Endometrial microvascular endothelial cells (primary cell): ENCODE measurements at regions not wholly inside any gene's neighbourhood (a gene's known extent, or its start where the extent isn't known, plus 50 kb on each side); places are given as distances from the start of the nearest gene placed in this dataset.
"Not testable (repeated sequence)": the region's sequence is repeated elsewhere in the genome, so short reads cannot be mapped to it uniquely, and the experiment has no call there.

Source experiments
- in situ Hi-C: cut with HindIII; loops from 2 replicates; pipeline ENCODE4 v1.10.0; 2017; ENCODE audit warnings: low sequenced_read_pairs, low pct_unique_long_range_greater_than_20kb; ENCODE audit errors: inconsistent ontology term

DNA sequence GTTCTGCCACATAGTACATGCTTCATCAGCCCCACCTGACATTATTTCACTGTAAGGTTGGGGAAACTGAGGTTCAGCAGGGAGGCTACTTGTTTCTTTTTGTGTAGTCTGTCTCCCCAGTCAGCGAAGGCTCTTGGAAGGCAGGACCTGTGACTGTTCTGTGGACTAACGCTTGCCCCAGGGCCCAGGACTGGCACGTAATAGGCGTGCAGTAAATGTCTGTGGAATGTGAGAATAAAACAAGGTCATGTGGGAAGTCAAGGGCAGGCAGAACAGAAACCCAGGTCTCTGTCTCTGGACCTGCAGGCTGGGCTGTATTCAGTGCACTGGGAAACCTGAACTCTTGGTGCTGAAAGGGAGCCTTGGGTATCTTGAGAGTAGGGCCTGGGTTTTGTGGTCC is 168.7 kb downstream of the RPS24 start:
- in situ Hi-C loops: no loop called here

DNA sequence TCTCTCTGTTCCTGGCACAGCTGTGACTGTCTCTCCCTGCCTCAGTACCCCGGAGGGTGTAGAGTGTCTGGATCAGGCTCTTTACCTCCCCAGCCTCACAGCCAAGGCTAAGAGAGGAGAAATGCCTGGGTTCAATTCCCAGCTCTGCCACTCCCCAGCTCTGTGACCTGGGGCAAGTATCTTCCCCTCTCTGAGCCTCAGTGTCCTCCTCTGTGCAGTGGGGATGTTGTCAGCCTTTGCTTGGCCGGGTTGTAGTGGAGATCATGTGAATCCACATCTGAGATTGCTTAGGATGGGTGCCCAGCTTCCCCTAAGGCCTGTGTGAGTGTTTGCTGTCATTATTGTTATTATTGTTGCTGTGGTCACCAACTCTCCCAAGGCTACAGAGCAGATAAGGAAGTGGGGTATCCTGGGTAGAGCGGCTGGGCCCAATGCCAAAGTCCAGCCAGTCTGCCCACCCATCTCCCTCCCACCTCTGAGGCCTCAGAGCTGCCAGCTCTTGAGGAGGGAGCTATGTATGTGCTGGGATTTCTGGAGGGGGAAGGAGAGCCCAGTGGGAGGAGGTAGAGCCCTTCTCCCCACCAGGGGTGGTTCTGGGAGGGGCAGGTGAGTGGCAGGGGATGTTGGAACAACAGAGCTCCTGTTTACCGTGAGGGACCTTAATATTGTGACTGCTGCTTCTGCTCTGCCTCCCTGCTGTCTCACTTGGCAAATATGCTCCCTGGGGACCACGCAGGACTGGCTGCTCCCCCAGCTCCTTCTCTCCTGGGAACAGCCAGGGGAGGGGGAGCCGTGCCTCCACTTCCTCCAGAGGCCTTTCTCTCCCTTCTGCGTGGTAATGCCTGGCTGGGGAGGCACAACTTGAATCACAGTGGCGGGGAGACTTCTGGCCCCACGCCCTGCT is 170.5 kb downstream of the RPS24 start:
- in situ Hi-C loops: no loop called here

DNA sequence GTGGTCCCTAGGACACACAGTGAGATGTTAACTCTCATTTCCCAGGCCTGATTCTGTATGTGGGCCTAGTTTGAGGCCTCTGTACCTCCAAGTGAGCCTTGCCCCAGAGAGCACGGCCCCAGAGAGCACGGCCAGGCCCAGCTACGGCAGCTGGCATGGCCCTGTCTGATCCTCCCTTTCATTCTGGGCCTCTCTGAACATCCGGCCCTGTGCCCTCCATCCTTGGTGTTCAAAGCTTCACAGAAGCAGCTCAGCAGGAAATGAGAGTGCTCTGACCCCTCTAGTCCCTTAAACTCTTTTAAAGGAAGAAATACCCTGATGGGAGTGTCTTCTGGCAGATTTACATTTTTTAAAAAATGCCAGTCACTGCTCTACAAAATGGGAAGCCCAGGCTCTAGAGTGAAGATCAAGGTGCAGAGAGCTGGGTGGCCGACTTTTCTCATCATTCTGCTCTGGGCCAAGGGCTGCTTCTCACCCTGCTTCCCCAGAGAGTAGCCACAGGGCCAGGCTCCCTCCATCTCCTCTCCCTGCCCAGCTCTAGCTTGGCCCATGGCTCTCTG is 171.9 kb downstream of the RPS24 start:
- in situ Hi-C loops: no loop called here

DNA sequence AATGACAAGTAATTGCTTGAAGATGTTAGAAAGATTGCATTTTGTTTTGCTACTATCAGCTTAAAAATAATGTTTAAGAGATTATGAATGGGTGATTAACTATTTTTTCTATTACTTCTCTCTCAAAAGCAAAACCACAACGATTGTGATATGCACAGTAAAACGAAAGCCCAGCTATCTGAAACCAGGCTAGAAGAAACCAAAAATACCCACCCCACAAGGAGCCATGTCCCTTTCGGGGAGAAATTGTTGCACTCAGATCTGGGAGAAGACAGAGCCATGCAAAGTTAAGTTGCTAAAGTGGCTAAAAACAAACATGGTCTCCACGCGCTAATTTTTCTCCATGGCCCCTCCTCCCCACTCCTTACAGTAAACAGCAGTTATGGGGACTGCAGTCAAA is 173.6 kb downstream of the RPS24 start:
- in situ Hi-C loops: no loop called here

DNA sequence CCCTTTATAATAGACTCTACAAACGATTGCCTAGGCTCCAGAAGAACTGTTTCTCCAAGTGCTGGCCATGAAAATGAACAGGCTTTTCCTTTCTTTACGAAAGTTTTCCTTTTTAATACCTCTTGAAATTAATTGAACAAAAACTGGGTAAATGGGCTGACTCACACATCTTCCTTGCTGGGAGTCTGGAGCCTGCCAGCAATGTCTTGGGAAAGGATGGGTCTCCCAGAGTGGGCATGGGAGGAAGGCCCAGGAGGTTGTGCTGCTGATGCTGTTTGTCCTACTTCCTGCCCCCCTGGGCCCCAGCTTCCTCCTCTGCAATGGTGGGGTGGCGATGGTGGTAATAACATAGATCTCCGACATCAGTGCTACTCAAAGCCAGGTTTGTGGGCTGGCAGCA is 174.1 kb downstream of the RPS24 start:
- in situ Hi-C loops: no loop called here

DNA sequence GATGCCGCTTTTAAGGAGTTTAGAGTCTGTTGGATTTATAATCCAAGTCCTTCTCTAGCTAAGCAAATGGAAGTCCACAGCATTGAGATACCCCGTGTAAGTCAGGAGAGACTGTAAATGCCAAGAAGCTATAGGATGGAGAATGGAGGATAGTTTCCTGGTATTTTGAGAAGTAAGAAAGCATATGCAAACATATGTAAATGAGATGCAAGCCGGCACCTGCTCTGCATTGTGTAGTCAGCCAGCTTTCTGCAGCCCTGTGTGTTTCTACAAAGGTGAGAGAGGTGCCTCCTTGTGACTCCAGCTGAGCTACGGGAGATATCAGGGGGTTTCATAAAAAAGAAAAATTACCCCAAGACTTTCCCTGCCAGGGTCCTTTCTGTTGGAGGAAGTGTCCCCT is 176.3 kb downstream of the RPS24 start:
- in situ Hi-C loops: no loop called here

DNA sequence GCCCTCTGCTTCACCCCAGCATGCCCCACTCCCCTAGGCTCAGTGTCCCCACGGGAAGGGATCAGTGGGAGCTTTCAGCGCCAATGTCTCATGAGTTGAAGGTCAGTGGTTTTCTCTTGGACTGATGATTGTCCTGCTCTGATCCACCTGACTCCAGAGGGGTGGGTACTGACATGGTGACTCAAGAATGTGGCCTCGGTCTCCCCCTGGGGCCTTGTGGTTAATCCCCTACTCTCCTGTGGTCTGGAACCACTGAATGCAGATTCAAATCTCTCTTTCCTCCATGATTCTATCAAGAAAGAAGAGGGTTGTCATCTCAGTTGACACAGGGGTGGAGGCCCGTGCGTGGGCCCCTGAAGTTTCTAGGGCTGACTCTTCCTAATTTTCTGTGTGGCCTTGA is 176.9 kb downstream of the RPS24 start:
- in situ Hi-C loops: no loop called here

DNA sequence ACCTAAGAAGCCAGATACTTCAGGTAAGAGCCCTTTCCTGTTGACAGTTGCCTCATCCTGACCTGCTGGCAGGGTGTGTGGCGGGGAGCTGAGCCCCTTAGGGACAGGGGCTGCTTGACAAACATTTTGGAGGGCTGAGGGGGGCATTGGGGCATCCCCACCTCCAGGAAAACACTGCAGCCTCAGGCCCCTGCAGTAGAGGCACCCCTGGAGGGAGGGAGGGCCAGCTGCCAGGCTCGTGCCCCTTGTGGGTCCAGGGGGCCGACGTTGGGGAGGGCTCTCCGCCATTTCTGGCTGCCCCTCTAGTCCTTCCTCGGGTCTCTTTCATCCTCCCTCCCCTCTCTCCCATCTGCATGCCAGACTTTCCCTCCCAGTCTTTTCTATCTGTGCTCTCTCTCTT is 177.3 kb downstream of the RPS24 start:
- in situ Hi-C loops: no loop called here

DNA sequence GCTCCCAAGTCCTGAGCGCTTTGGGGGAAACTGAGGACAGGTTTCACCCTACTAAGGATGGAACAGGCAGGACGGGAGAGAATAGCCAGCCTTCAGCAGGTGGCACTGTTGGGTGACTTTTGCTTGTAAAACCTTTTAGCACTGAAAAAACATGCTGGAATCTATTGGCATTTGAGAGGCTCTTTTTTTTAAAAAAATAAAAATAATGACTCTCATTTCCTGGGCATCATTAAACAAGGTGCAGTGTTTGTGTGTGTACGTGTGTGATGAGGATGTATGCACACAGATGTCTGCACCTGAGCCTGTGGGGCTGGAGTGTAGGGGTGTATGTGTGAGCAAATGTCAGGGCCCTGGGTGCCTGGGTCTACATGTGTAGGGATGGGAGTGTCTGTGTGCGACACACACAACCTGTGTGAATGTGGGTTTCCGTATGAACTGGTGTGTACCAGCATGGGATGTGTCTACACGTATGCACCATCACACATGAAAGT is 177.9 kb downstream of the RPS24 start:
- in situ Hi-C loops: no loop called here

DNA sequence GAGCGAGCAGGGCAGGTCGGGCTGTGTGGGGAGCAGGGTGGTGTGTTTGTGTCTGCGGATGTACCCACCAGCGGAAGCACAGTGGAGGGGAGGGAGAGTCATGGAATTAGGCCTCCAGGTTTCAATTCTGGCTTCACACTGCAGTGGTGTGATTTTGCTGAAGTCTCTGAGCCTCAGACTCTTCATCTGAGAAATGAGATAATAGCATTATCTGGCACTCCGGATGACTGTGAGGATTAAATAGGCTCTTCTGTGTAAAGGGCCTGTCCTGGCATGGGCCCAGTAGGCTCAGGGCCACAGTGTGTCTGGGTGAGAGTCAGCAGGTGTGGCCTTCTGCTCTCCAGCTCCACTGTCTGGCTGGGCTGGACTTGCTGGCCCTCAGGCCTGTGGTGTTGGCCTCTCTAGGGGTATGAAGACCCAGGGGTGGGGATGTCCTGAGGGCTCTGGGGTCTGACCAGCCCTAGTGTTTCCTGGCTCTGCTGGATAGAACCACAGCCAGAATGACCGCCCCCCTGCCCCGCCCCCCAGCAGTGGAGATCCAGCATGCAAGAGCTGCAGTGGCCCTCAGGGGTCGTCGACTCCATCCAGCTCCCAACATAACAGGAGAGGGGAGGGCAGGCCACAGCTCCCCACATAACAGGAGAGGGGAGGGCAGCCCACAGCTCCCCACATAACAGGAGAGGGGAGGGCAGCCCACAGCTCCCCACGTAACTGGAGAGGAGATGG is 178.6 kb downstream of the RPS24 start:
- in situ Hi-C loops: no loop called here

DNA sequence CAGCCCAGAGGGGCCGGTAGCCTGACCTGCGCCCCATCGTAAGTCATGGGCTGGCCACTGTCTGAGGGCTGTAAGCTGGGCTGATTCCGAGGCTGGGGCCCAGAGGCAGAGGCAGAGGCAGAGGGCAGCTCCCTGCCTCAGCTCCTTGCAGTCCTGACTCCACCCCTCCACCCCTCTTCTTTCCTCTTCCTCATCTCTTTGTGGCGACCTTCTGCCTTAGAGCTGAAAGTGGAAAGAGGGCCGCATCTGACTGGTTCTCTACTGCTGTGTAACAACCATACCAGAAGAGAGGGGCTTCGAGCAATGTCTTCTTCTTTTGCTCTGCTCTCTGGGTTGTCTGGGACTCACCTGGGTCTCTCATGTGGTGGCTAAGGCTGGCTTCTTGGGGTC is 179.1 kb downstream of the RPS24 start:
- in situ Hi-C loops: no loop called here

DNA sequence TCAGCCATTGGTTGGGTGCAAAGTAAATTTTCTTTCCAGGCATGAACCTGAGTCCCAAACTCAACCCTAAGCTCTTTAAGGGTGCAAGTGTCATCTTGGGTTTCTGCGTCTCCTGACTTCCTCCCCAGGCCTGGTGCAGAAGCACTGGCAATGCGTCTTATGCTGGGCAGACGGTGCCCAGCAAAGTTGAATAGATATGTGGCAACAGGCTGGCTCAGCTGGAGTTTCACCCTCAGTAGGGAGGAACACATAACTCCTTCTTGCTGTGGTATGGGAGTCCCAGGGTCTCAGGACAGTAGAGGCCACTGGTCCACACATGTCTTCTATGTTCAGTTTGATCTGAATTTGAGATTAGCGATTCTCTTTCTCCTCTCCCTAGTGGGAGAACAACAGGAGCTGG is 181.3 kb downstream of the RPS24 start:
- in situ Hi-C loops: no loop called here

DNA sequence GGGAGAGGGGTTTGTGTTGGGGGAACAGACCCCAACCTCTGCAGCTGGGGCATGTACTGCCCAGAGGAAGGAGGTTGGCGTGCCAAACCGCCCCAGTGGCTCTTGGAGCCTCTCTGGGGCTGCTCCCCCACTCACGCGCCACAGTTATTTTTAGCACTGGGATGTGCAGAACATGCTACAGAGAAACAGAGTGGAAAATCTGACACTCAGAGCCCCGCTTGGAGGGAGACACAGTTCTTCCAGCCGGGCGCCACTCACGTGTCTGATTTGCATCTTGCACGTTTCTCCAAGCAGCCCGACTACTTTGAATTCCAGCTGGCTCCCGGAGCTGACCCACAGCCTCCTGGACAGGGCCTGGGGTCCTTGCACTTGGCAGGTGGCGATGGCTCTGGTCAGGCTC is 182.0 kb downstream of the RPS24 start:
- in situ Hi-C loops: no loop called here

DNA sequence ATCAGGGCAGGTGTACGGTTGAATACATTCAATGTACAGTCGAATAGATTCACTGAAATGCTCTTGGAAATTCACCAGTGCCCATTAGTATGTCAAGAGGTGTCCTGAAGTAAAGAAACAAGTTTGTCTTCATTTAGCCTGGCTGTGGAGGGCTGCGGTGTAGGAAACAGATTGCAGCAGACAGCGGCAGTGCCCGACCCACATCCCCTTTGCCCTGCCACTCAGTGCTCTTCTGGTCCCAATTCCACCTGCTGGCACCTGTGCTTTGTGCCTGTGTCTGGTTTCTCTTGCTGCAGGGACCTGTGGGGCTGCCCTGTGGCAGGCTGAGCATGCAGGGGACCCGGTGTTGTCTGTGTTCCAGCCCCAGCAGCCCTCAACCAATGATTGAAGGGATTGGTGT is 183.7 kb downstream of the RPS24 start:
- in situ Hi-C loops: no loop called here

DNA sequence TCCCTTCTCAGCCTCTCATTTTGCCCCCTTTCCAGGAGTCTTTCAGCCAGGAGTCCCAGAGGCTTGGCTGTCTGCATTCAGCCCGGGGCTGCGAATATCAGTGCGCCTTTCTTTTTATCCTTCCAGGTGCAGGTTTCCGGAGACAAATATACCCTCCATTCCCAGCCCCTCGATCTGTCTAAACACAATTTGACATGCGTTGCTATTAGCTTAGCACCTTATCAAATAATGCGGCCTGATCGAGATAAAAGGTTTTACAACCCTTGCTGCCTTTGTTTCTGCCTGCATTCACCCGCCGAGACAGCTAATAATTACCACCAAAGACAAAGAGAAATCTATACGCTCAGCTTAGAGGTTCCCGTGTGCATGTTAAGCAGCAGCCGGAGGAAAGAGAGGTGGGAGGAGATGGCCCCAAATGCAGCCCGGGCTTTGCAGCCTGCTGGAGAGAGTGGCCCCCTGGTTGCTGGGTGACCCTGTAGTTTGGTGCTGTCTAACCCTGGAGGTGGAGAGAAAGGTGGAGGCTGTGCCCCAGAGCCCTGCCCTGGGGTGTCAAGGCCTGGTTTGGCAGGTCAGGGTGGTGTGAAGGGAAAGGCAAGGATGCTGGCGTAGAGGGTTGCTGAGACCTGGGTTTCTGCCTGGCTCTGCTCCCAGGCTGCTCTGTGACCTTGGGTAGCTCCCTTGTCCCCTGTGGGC is 185.3 kb downstream of the RPS24 start:
- in situ Hi-C loops: no loop called here

DNA sequence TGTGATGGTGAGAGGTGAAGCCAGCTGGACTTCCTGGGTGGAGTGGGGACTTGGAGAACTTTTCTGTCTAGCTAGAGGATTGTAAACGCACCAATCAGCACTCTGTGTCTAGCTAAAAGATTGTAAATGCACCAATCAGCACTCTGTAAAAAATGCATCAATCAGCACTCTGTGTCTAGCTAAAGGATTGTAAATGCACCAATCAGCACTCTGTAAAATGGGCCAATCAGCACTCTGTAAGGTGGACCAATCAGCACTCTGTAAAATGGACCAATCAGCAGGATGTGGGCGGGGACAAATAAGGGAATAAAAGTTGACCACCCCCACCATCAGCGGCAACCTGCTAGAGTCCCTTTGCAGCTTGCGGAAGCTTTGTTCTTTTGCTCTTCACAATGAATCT is 185.9 kb downstream of the RPS24 start:
- in situ Hi-C loops: not testable (repeated sequence)

DNA sequence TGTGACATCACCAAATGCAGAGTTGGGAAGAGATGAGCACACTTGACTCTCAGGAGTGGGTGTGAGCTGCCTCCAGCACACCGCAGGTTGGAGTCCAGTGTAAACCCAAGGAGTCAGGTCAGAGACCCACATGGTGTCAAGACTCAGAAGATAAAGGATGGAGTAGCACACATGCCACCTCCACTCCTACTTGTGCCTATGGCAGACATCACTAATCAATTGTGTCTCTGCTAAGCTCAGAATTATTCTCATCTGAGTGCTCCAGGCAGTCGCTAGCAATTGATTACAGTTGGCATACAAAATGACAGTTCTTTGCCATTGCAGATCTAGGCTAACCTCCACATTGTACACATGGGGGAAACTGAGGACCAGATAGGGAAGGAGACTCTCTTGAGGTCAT is 187.1 kb downstream of the RPS24 start:
- in situ Hi-C loops: no loop called here

DNA sequence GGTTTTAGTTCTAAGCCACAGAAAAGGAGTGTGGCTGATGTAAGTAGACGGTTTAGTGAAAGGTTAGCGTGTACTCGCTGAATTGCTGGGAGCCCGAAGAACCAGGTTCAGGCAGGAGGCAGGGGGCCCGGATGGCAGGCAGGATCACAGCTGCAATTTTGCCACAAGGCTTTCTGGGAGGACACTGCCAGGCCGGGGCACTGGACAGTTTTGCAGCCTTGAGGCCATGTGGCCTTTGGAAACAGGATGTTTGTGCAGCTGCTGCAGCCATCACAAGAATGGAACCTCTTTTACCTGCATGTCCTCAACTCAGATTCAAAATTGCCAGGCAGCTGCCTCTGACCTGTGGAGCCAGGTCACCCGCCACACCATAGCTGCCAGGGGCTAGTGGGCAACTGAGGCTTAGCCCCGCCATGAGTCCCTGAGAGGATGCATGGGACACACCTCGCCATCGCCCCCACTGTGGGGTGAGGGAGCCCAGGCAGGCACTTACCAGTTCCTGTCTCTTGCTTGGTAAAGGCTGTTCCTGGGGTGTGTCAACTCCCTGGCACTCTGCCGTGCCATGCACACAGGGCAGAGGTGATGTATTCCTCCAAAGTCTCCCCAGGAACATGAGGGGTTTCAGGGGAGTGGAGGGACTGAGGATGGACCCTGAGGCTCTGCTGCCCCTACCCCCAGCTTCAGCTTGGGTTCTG is 188.6 kb downstream of the RPS24 start:
- in situ Hi-C loops: no loop called here

DNA sequence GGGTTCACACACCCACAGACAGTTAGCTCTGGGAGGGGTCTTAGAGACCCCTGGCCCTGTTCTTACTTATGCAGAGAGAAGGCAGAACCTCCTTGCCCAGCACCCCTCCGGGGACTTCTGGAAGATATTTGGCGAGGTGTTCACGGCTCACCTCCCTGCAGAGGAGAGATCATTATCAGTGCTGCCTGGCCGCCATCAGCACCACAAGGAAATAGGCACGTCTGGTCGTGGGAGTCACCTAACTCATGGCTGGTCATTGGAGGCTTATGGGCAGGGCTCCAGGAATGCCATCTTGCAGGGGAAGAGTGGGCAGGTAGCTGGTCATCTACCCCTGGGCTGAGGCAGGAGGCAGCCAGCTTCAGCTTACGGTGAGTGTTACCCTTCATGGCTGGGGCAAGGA is 189.4 kb downstream of the RPS24 start:
- in situ Hi-C loops: no loop called here
